ENCODE measurements at regions not wholly inside any gene's neighbourhood (a gene's known extent, or its start where the extent isn't known, plus 50 kb on each side); places are given as distances from the start of the nearest gene placed in this dataset.

DNA sequence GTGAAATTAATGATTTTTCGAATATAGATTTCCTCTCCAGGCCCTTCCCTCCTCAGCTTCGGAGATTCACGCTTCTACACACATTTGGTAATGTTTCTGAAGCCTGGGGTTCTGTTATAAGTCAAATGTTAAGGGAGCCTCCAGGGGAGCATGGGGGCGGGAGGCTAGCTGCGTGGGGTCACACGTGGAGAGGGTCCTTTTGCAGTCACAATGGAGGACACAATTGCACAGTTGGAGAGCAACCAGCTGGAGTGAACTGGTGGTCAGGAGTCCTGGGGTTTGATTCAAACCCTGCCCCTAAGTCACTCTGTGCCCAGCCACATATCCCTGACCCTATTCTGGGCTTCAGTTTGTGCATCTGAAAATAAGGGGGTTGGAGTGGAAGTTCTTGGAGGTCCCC is 481.4 kb downstream of the CDK5RAP2 start:
- no peaks in the 10 kb centered on the region for H3K9me3 ChIP-seq
- no peak for DNase-seq (ENCODE audit: extremely low spot score in 2 of 2)
- intact Hi-C loops (cut with DNase I) = no loop called here
- TF ChIP-seq POLR2AphosphoS5 (IDR thresholded peaks at IDR 0.05; ENCODE audit: insufficient read depth in 1 of 2, low read depth in 1 of 2) (no peak), POLR2A (IDR thresholded peaks at IDR 0.05) (no peak)
- TF ChIP-seq, protein P1, sequence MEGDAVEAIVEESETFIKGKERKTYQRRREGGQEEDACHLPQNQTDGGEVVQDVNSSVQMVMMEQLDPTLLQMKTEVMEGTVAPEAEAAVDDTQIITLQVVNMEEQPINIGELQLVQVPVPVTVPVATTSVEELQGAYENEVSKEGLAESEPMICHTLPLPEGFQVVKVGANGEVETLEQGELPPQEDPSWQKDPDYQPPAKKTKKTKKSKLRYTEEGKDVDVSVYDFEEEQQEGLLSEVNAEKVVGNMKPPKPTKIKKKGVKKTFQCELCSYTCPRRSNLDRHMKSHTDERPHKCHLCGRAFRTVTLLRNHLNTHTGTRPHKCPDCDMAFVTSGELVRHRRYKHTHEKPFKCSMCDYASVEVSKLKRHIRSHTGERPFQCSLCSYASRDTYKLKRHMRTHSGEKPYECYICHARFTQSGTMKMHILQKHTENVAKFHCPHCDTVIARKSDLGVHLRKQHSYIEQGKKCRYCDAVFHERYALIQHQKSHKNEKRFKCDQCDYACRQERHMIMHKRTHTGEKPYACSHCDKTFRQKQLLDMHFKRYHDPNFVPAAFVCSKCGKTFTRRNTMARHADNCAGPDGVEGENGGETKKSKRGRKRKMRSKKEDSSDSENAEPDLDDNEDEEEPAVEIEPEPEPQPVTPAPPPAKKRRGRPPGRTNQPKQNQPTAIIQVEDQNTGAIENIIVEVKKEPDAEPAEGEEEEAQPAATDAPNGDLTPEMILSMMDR (IDR thresholded peaks at IDR 0.05) = no peak
- no peaks in the 10 kb centered on the region for H3K36me3 ChIP-seq
- H3K4me3 ChIP-seq = no peak overlapping the region
- no peak overlapping the region for H3K27ac ChIP-seq
- no peaks in the 10 kb centered on the region for H3K4me1 ChIP-seq
- H3K27me3 ChIP-seq = no peaks in the 10 kb centered on the region

DNA sequence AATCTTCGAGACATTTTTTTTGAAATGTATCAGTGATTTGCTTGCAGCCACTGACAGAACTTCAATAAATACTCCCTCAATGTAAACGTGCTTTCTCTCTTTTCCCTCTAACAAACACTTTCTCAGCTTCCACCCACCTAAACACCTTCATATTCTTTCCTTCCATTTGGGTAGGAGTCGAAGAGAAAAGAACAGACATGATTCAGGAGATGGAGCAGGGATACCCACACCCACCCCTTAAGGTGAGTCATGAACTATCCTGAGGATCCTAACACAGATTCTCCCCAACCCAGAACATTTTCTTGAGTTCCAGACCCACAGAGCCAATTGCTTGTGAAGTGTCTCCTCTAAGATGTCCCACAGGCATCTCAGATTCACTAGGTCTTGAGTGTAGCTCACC is 488.8 kb downstream of the CDK5RAP2 start:
- no peak overlapping the region for H3K27ac ChIP-seq
- no peaks in the 10 kb centered on the region for H3K27me3 ChIP-seq
- TF ChIP-seq, protein P1 (IDR thresholded peaks at IDR 0.05) = no peak
- TF ChIP-seq POLR2AphosphoS5 (IDR thresholded peaks at IDR 0.05; ENCODE audit: insufficient read depth in 1 of 2, low read depth in 1 of 2) = no peak
- no peak for TF ChIP-seq POLR2A (IDR thresholded peaks at IDR 0.05)
- H3K4me1 ChIP-seq = no peaks in the 10 kb centered on the region
- intact Hi-C loops (cut with DNase I) = no loop called here
- no peak for DNase-seq (ENCODE audit: extremely low spot score in 2 of 2)
- H3K4me3 ChIP-seq = no peak overlapping the region
- H3K9me3 ChIP-seq = no peaks in the 10 kb centered on the region
- H3K36me3 ChIP-seq = no peaks in the 10 kb centered on the region

DNA sequence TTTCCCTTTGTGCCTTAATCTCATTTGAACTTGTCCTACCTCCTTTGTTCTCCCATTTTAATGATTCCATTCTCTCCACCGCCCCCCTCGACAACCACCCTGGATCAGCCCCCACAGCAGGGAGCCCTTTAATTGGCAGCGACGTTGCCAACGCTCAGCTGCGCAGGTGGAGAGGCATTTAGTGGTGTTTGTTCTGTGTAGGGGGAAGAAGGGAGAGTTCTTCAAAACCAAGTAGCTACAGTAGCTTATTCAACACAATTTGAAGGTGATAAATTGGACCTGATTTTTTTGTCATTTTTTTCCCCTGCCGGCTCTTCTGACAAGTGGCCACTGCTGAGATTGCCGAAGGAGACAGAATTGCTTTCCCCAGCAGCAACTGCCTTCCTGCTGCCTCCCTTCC is 499.1 kb downstream of the CDK5RAP2 start:
- Histone ChIP-seq H3K27me3 (no peaks in the 10 kb centered on the region), H3K4me3 (no peak overlapping the region), H3K36me3 (no peaks in the 10 kb centered on the region), H3K4me1 (no peaks in the 10 kb centered on the region), H3K9me3 (no peaks in the 10 kb centered on the region), H3K27ac (no peak overlapping the region)
- intact Hi-C loops (cut with DNase I) = no loop called here
- DNase-seq (ENCODE audit: extremely low spot score in 2 of 2) = no peak
- TF ChIP-seq POLR2A (IDR thresholded peaks at IDR 0.05) = no peak

DNA sequence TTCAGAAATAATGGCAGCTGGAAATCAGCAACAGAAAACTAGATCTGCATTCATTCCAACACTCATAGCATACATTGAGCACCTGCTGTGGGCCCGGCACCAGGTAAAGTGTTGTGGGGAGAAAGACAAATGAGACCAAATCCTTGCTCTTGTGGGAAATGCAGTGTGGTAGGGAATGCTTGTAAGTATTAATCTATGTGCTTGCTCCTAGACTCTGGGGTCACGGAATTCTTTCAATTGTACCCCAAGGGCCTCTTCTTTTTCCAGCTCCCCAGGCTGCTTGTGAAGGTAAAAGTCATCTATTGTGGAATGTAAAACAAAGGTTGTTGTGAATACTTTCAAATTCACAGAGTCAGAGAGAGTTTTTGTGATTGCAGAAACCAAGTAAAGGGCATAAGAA is 501.9 kb downstream of the CDK5RAP2 start:
- Histone ChIP-seq H3K36me3 (no peaks in the 10 kb centered on the region), H3K4me1 (no peaks in the 10 kb centered on the region), H3K27me3 (no peaks in the 10 kb centered on the region), H3K4me3 (no peak overlapping the region), H3K9me3 (no peaks in the 10 kb centered on the region), H3K27ac (no peak overlapping the region)
- intact Hi-C loops (cut with DNase I) = no loop called here
- DNase-seq (ENCODE audit: extremely low spot score in 2 of 2) = no peak
- TF ChIP-seq, protein P1 (IDR thresholded peaks at IDR 0.05) = no peak
- TF ChIP-seq POLR2A (IDR thresholded peaks at IDR 0.05) = no peak
- TF ChIP-seq POLR2AphosphoS5 (IDR thresholded peaks at IDR 0.05; ENCODE audit: insufficient read depth in 1 of 2, low read depth in 1 of 2) = no peak

DNA sequence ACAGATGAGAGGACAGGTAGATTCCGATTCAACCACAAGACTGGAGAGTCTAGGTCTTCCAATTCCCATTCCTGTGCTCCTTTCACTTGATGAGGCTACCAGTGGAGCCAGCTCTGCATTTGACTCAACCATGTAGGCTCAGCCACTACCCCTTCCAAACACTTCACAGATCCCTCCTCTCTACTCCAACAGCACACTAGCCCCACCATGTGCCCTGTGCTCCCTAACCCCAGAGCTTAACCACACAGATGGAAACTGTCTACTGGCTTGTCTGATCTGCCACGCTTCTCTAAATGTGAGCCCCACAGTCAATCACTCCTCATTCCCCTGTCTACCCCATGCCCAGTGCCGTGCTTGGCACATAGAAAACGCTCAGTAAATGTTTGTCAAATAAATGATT is 508.2 kb downstream of the CDK5RAP2 start:
- no peak overlapping the region for H3K4me3 ChIP-seq
- no peaks in the 10 kb centered on the region for H3K36me3 ChIP-seq
- no peaks in the 10 kb centered on the region for H3K9me3 ChIP-seq
- H3K27me3 ChIP-seq = no peaks in the 10 kb centered on the region
- no peak overlapping the region for H3K27ac ChIP-seq
- DNase-seq (ENCODE audit: extremely low spot score in 2 of 2) = no peak
- intact Hi-C loops (cut with DNase I) = no loop called here
- H3K4me1 ChIP-seq = no peaks in the 10 kb centered on the region
- no peak for TF ChIP-seq POLR2A (IDR thresholded peaks at IDR 0.05)
- TF ChIP-seq, protein P1 (IDR thresholded peaks at IDR 0.05) = no peak
- TF ChIP-seq POLR2AphosphoS5 (IDR thresholded peaks at IDR 0.05; ENCODE audit: insufficient read depth in 1 of 2, low read depth in 1 of 2) = no peak

DNA sequence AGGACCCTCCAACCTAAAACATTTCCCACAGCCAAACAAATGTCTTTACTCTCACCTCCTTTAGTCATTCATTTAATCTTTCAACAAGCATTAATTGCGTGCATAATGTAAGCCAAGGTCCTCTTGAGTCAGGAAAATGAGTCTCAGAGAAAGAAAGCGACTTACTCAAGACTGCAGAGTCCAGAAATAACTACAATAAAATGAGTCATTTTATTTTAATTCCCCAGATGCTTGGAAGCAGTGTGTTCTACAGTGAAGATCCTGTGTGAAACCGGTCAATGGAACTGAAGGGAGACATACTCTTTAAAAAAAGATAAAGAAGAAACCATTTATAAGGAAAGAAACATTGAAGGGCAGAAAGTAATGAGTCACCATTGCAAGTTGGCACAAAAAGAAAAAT is 513.7 kb downstream of the CDK5RAP2 start:
- Histone ChIP-seq H3K4me3 (no peak overlapping the region), H3K27me3 (no peaks in the 10 kb centered on the region), H3K9me3 (no peaks in the 10 kb centered on the region), H3K27ac (no peak overlapping the region), H3K36me3 (no peaks in the 10 kb centered on the region), H3K4me1 (no peaks in the 10 kb centered on the region)
- TF ChIP-seq POLR2AphosphoS5 (IDR thresholded peaks at IDR 0.05; ENCODE audit: insufficient read depth in 1 of 2, low read depth in 1 of 2) = no peak
- TF ChIP-seq, protein P1 (IDR thresholded peaks at IDR 0.05) = no peak
- no peak for TF ChIP-seq POLR2A (IDR thresholded peaks at IDR 0.05)
- DNase-seq (ENCODE audit: extremely low spot score in 2 of 2) = no peak
- intact Hi-C loops (cut with DNase I) = no loop called here
